ENCODE measurements at regions not wholly inside any gene's neighbourhood (a gene's known extent, or its start where the extent isn't known, plus 50 kb on each side); places are given as distances from the start of the nearest gene placed in this dataset.

DNA sequence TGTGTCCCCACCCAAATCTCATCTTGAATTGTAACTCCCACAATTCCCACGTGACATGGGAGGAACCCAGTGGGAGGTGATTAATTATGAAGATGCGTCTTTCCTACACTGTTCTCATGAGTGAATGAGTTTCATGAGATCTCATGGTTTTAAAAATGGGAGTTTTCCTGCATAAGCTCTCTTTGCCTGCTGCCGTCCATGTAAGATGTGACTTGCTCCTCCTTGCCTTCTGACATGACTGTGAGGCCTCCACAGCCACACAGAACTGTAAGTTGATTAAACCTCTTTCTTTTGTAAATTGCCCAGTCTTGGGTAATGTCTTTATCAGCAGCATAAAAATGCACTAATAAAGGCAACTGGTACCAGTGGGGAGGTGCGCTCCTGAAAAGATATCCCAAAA lies 67.7 kb upstream of the DRGX start:
- Histone ChIP-seq H3K9me3 (replicated peaks; ENCODE audit: control insufficient read depth, insufficient read depth, low read length) (no peaks in the 10 kb centered on the region; the same call in 2 of the 3 replicates), H3K27me3 (replicated peaks in 1 of 2; ENCODE audit: control insufficient read depth in 2 of 2, insufficient read depth in 2 of 2, low read length in 1 of 2) (no peaks in the 10 kb centered on the region), H3K4me1 (ENCODE audit: control insufficient read depth, insufficient read depth, low read length) (no peaks in the 10 kb centered on the region; the same call in 1 of the 2 replicates), H3K27ac (ENCODE audit: control insufficient read depth, insufficient read depth) (no peak overlapping the region), H3K79me2 (ENCODE audit: control insufficient read depth, insufficient read depth, low read length) (no peaks in the 10 kb centered on the region), H2AFZ (ENCODE audit: control insufficient read depth, low read depth, low read length) (no peak overlapping the region), H3K4me2 (ENCODE audit: control insufficient read depth, insufficient read depth) (no peak overlapping the region), H3K9ac (ENCODE audit: control insufficient read depth, insufficient read depth, low read length) (no peak overlapping the region), H3K4me3 (no peak overlapping the region), H3K36me3 (ENCODE audit: control insufficient read depth in 2 of 2, insufficient read depth in 2 of 2, low read length in 1 of 2) (peaks cover 0 to 3% of the 10 kb centered on the region in 2 experiments; a peak in 3 of 4 replicates), H4K20me1 (ENCODE audit: control insufficient read depth, insufficient read depth) (no peaks in the 10 kb centered on the region)
- FAIRE-seq (no peak), DNase-seq (ENCODE audit: low read depth, low spot score) (no peak), ATAC-seq (no peak)
- CTCF ChIA-PET: no interaction called here
- BruUV-seq (replicated peaks): no TSS peak
- RAD21 ChIA-PET (ENCODE audit: unreplicated experiment): no interaction called here
- SMC1A ChIA-PET (ENCODE audit: uncharacterized antibody, unreplicated experiment): no interaction called here
- intact Hi-C loops (cut with micrococcal nuclease; ENCODE audit: unreplicated experiment) (no loop called here), in situ Hi-C loops (cut with MboI) (no loop called here)
- 73% methylated on average over 4 of the region's 4 CpGs for WGBS (ENCODE audit: insufficient coverage, insufficient replicate concordance, low lambda C conversion rate, missing lambda C conversion rate)
- POLR2A ChIA-PET: no interaction called here
- no peak for TF ChIP-seq SMAD5 (IDR thresholded peaks at IDR 0.05; ENCODE audit: low read depth)
- TF ChIP-seq SMC3 (IDR thresholded peaks at IDR 0.05; ENCODE audit: borderline replicate concordance, low read length): no peak
- no peak for TF ChIP-seq CHD1 (IDR thresholded peaks at IDR 0.05; ENCODE audit: low read depth, low read length)
- TF ChIP-seq IRF4 (IDR thresholded peaks at IDR 0.05; ENCODE audit: low read depth, low read length): no peak
- no peak for TF ChIP-seq RUNX3 (IDR thresholded peaks at IDR 0.05; ENCODE audit: low read length)
- TF ChIP-seq, protein P1, sequence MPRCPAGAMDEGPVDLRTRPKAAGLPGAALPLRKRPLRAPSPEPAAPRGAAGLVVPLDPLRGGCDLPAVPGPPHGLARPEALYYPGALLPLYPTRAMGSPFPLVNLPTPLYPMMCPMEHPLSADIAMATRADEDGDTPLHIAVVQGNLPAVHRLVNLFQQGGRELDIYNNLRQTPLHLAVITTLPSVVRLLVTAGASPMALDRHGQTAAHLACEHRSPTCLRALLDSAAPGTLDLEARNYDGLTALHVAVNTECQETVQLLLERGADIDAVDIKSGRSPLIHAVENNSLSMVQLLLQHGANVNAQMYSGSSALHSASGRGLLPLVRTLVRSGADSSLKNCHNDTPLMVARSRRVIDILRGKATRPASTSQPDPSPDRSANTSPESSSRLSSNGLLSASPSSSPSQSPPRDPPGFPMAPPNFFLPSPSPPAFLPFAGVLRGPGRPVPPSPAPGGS (IDR thresholded peaks at IDR 0.05; ENCODE audit: borderline replicate concordance, insufficient read depth, low read depth, low read length, poor library complexity, severe bottlenecking): no peak
- no peak for TF ChIP-seq FOXM1 (IDR thresholded peaks at IDR 0.05; ENCODE audit: low read depth, low read length)
- TF ChIP-seq, protein P2, sequence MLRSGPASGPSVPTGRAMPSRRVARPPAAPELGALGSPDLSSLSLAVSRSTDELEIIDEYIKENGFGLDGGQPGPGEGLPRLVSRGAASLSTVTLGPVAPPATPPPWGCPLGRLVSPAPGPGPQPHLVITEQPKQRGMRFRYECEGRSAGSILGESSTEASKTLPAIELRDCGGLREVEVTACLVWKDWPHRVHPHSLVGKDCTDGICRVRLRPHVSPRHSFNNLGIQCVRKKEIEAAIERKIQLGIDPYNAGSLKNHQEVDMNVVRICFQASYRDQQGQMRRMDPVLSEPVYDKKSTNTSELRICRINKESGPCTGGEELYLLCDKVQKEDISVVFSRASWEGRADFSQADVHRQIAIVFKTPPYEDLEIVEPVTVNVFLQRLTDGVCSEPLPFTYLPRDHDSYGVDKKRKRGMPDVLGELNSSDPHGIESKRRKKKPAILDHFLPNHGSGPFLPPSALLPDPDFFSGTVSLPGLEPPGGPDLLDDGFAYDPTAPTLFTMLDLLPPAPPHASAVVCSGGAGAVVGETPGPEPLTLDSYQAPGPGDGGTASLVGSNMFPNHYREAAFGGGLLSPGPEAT (IDR thresholded peaks at IDR 0.05; ENCODE audit: low read depth): no peak
- TF ChIP-seq TCF3 (IDR thresholded peaks at IDR 0.05; ENCODE audit: borderline replicate concordance, insufficient read depth, low read depth, low read length): no peak
- TF ChIP-seq, protein P3, sequence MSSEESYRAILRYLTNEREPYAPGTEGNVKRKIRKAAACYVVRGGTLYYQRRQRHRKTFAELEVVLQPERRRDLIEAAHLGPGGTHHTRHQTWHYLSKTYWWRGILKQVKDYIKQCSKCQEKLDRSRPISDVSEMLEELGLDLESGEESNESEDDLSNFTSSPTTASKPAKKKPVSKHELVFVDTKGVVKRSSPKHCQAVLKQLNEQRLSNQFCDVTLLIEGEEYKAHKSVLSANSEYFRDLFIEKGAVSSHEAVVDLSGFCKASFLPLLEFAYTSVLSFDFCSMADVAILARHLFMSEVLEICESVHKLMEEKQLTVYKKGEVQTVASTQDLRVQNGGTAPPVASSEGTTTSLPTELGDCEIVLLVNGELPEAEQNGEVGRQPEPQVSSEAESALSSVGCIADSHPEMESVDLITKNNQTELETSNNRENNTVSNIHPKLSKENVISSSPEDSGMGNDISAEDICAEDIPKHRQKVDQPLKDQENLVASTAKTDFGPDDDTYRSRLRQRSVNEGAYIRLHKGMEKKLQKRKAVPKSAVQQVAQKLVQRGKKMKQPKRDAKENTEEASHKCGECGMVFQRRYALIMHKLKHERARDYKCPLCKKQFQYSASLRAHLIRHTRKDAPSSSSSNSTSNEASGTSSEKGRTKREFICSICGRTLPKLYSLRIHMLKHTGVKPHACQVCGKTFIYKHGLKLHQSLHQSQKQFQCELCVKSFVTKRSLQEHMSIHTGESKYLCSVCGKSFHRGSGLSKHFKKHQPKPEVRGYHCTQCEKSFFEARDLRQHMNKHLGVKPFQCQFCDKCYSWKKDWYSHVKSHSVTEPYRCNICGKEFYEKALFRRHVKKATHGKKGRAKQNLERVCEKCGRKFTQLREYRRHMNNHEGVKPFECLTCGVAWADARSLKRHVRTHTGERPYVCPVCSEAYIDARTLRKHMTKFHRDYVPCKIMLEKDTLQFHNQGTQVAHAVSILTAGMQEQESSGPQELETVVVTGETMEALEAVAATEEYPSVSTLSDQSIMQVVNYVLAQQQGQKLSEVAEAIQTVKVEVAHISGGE (CRISPR knock-in tag; IDR thresholded peaks at IDR 0.05): no peak
- TF ChIP-seq, protein P4, sequence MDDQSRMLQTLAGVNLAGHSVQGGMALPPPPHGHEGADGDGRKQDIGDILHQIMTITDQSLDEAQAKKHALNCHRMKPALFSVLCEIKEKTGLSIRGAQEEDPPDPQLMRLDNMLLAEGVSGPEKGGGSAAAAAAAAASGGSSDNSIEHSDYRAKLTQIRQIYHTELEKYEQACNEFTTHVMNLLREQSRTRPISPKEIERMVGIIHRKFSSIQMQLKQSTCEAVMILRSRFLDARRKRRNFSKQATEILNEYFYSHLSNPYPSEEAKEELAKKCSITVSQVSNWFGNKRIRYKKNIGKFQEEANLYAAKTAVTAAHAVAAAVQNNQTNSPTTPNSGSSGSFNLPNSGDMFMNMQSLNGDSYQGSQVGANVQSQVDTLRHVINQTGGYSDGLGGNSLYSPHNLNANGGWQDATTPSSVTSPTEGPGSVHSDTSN (IDR thresholded peaks at IDR 0.05; ENCODE audit: insufficient replicate concordance, low read depth, low read length): no peak
- TF ChIP-seq, protein P5, sequence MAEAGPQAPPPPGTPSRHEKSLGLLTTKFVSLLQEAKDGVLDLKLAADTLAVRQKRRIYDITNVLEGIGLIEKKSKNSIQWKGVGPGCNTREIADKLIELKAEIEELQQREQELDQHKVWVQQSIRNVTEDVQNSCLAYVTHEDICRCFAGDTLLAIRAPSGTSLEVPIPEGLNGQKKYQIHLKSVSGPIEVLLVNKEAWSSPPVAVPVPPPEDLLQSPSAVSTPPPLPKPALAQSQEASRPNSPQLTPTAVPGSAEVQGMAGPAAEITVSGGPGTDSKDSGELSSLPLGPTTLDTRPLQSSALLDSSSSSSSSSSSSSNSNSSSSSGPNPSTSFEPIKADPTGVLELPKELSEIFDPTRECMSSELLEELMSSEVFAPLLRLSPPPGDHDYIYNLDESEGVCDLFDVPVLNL (IDR thresholded peaks at IDR 0.05; ENCODE audit: low read depth, low read length): no peak
- TF ChIP-seq MTA2 (IDR thresholded peaks at IDR 0.05; ENCODE audit: low read depth): no peak
- TF ChIP-seq RCOR1 (conservative IDR thresholded peaks at IDR 0.05; ENCODE audit: low read depth, low read length): no peak

Data from GM12878 (cell line).